ENCODE measurements at regions not wholly inside any gene's neighbourhood (a gene's known extent, or its start where the extent isn't known, plus 50 kb on each side); places are given as distances from the start of the nearest gene placed in this dataset.

DNA sequence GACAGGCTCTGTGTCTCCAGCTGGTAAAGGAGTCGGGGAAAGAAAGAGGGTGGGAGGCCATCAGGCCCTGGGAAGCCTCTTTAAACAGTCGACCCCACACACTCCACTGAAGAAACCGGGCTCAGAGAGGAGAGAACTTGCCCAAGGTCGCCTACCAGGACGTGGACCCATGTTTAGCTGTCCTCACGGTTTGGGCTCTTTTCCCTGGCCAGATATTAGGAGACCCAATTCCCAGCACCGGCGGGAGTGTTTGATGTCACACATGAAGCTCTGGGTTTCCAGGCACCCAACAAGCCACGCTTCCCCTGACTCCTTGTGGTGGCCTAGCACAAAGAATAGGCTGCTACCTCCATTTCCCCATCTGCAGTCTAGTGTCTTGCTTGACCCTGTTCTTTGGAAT, 52.2 kb upstream of the GRIP2 start:
- TF ChIP-seq, protein P1, sequence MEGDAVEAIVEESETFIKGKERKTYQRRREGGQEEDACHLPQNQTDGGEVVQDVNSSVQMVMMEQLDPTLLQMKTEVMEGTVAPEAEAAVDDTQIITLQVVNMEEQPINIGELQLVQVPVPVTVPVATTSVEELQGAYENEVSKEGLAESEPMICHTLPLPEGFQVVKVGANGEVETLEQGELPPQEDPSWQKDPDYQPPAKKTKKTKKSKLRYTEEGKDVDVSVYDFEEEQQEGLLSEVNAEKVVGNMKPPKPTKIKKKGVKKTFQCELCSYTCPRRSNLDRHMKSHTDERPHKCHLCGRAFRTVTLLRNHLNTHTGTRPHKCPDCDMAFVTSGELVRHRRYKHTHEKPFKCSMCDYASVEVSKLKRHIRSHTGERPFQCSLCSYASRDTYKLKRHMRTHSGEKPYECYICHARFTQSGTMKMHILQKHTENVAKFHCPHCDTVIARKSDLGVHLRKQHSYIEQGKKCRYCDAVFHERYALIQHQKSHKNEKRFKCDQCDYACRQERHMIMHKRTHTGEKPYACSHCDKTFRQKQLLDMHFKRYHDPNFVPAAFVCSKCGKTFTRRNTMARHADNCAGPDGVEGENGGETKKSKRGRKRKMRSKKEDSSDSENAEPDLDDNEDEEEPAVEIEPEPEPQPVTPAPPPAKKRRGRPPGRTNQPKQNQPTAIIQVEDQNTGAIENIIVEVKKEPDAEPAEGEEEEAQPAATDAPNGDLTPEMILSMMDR (IDR thresholded peaks at IDR 0.05) = no peak
- TF ChIP-seq EP300 (IDR thresholded peaks at IDR 0.05) (no peak), POLR2A (IDR thresholded peaks at IDR 0.05; ENCODE audit: low read depth) (no peak), POLR2AphosphoS5 (IDR thresholded peaks at IDR 0.05) (no peak)
